NCI-H2171 (cell line): ENCODE measurements at regions not wholly inside any gene's neighbourhood (a gene's known extent, or its start where the extent isn't known, plus 50 kb on each side); places are given as distances from the start of the nearest gene placed in this dataset.

Source experiments
- DNase-seq: peaks from one replicate; lab custom pipeline; 2025; lab: John Stamatoyannopoulos, UW

GRCh38 chr3:87044409-87044808, 53.5 kb upstream of the VGLL3 start:
- DNase-seq, result no peak

- no peak for DNase-seq
Observed at GRCh38 chr3:87041191-87041590, 50.2 kb upstream of the VGLL3 start.
